Kidney capillary endothelial cell (primary cell): ENCODE measurements at regions not wholly inside any gene's neighbourhood (a gene's known extent, or its start where the extent isn't known, plus 50 kb on each side); places are given as distances from the start of the nearest gene placed in this dataset.

Experiments
- DNase-seq: peaks from one replicate; pipeline ENCODE4 v3.0.0-alpha.2; 2018; ENCODE audit warnings: low spot score

GRCh38 chr2:176540995-176541394 is 271.8 kb downstream of the MTX2 start:
- no peak for DNase-seq

- no peak for DNase-seq
Observed at GRCh38 chr2:176542476-176542875, 273.2 kb downstream of the MTX2 start.

GRCh38 chr2:176544557-176544956 is 275.3 kb downstream of the MTX2 start:
- no peak for DNase-seq

- DNase-seq, result no peak
Observed at GRCh38 chr2:176544991-176545956, 276.0 kb downstream of the MTX2 start.

GRCh38 chr2:176546550-176546949 is 277.3 kb downstream of the MTX2 start:
- no peak for DNase-seq

GRCh38 chr2:176552501-176553135 is 283.4 kb downstream of the MTX2 start:
- no peak for DNase-seq

- DNase-seq, result peak; percentile 52
Observed at GRCh38 chr2:176553685-176554100, 284.5 kb downstream of the MTX2 start.

- DNase-seq, result peak; percentile 90
Observed at GRCh38 chr2:176554101-176555048, 285.1 kb downstream of the MTX2 start.

GRCh38 chr2:176555112-176555511 is 285.9 kb downstream of the MTX2 start:
- DNase-seq, result no peak

GRCh38 chr2:176555781-176556180 is 286.5 kb downstream of the MTX2 start:
- no peak for DNase-seq

GRCh38 chr2:176556373-176556772 is 287.1 kb downstream of the MTX2 start:
- no peak for DNase-seq

GRCh38 chr2:176557821-176558220 is 288.6 kb downstream of the MTX2 start:
- no peak for DNase-seq

GRCh38 chr2:176558574-176559140 is 289.4 kb downstream of the MTX2 start:
- DNase-seq, result no peak

- no peak for DNase-seq
Observed at GRCh38 chr2:176560296-176560695, 291.1 kb downstream of the MTX2 start.

GRCh38 chr2:176561706-176562105 is 292.5 kb downstream of the MTX2 start:
- no peak for DNase-seq

GRCh38 chr2:176562359-176563078 is 293.3 kb downstream of the MTX2 start:
- DNase-seq, result no peak

GRCh38 chr2:176565641-176566323 is 296.5 kb downstream of the MTX2 start:
- DNase-seq, result peak; percentile 58

GRCh38 chr2:176566496-176566895 is 297.3 kb downstream of the MTX2 start:
- DNase-seq, result no peak

- DNase-seq, result no peak
Observed at GRCh38 chr2:176566961-176567360, 297.7 kb downstream of the MTX2 start.

GRCh38 chr2:176567361-176567760 is 298.1 kb downstream of the MTX2 start:
- DNase-seq, result no peak
